Prostate gland (tissue), 2 donors: ENCODE measurements at regions not wholly inside any gene's neighbourhood (a gene's known extent, or its start where the extent isn't known, plus 50 kb on each side); places are given as distances from the start of the nearest gene placed in this dataset.

Experiments used
- CTCF ChIP-seq, 4 experiments: fragments of 200-600 bp in 2 of 4; fragments of 450-650 bp in 2 of 4; sonication (generic) in 2 of 4; IDR thresholded peaks; 1 replicate in 3 of 4; 2 replicates in 1 of 4; pipeline ENCODE4 v1.5.1; 2016 to 2019; ENCODE audit warnings: antibody characterized with exemption in 4 of 4, mild to moderate bottlenecking in 2 of 4, moderate library complexity in 2 of 4
- POLR2A ChIP-seq: fragments of 450-650 bp; IDR thresholded peaks from one replicate; pipeline ENCODE4 v1.6.1; 2016; ENCODE audit warnings: antibody characterized with exemption, mild to moderate bottlenecking
- POLR2AphosphoS5 ChIP-seq: sonication (generic); formaldehyde crosslinking; IDR thresholded peaks from one replicate; pipeline ENCODE4 v1.6.1; 2017; ENCODE audit warnings: antibody characterized with exemption

DNA sequence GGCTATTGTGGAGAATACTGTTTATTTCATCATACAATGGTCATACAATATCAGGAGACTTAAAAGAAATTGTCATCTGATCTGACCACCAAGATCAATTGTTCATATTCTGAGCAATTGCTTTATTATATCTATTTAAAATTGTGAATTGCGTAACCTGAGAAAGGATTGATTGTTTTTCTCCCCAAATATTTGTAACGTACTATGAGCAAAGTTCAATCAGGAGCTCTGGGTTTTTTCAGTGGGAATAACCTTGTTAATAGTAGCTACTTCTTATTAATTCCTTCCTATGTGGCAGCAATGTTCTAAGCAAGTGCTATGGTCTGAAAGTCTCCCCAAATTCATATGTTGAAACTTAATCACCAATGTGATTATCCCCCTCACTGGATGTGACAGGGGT lies 323.1 kb downstream of the ZPLD1 start:
- TF ChIP-seq CTCF (IDR thresholded peaks at IDR 0.05) (no peak), POLR2A (no peak), POLR2AphosphoS5 (no peak)
